Right lobe of liver (tissue), 6 donors: ENCODE measurements at regions not wholly inside any gene's neighbourhood (a gene's known extent, or its start where the extent isn't known, plus 50 kb on each side); places are given as distances from the start of the nearest gene placed in this dataset.
"Not testable (repeated sequence)": the region's sequence is repeated elsewhere in the genome, so short reads cannot be mapped to it uniquely, and the experiment has no call there.

Source experiments
- ATAC-seq, 4 donors: fragments of 200-7000 bp; cut with Tn5 transposase; one replicate each; pipeline ENCODE4 v1.9.1; 2020; ENCODE audit warnings: mild to moderate bottlenecking in 4 of 4, moderate library complexity in 4 of 4
- DNase-seq, 3 donors: peaks; one replicate each; pipeline ENCODE4 v3.0.0-alpha.2; 2020
- H3K27ac ChIP-seq, 3 donors: fragments of 200-600 bp; one replicate each; pipeline ENCODE4 v1.8.0; 2022
- H3K27me3 ChIP-seq, 2 donors: fragments of 200-600 bp; one replicate each; pipeline ENCODE4 v1.8.0; 2022
- H3K36me3 ChIP-seq, 4 donors: fragments of 200-600 bp; sonication (generic) in 1 of 4; one replicate each; pipeline versions ENCODE4 v1.5.1 to v1.8.0; 2017 to 2022; ENCODE audit warnings: control low read depth in 1 of 4
- H3K4me1 ChIP-seq, 4 donors: fragments of 200-600 bp; sonication (generic) in 1 of 4; one replicate each; pipeline versions ENCODE4 v1.5.1 to v1.8.0; 2017 to 2022; ENCODE audit warnings: control low read depth in 1 of 4
- H3K4me3 ChIP-seq, 3 donors: fragments of 200-600 bp; one replicate each; pipeline ENCODE4 v1.8.0; 2022
- H3K9me3 ChIP-seq, 4 donors: fragments of 200-600 bp; sonication (generic) in 1 of 4; one replicate each; pipeline versions ENCODE4 v1.5.1 to v1.8.0; 2017 to 2022; ENCODE audit warnings: control low read depth in 1 of 4
- WGBS: methylation state at CpG from one replicate; pipeline ENCODE4 v1.1.6; 2018; ENCODE audit warnings: low coverage, low lambda C conversion rate; ENCODE audit not compliant: insufficient coverage; ENCODE audit errors: missing lambda C conversion rate; 5-methylcytosine and 5-hydroxymethylcytosine counted together
- intact Hi-C, 2 donors: fragments of 100-400 bp; cut with DNase I; formaldehyde crosslinking; loops; one replicate each; pipeline versions ENCODE4 v1.11.2 to v1.14.1; 2022
- donor health status: DM: no; HTN: yes; CAD: no.
- donor health status: DM: no; HTN: no; CAD: no.
- donor health status: DM: no; HTN: no; CAD: no.
- donor health status: DM: no; HTN: yes; CAD: no.
- donor health status: DM: no; HTN: yes; CAD: no.

GRCh38 chr1:149211757-149212420 lies 108.5 kb upstream of the NBPF9 start:
- WGBS: no CpG with 5 or more reads among the region's 5 CpGs
- H3K36me3 ChIP-seq, H3K4me1 ChIP-seq, intact Hi-C loops, H3K9me3 ChIP-seq, DNase-seq, H3K27me3 ChIP-seq, H3K4me3 ChIP-seq, ATAC-seq, H3K27ac ChIP-seq: not testable (repeated sequence)

DNA sequence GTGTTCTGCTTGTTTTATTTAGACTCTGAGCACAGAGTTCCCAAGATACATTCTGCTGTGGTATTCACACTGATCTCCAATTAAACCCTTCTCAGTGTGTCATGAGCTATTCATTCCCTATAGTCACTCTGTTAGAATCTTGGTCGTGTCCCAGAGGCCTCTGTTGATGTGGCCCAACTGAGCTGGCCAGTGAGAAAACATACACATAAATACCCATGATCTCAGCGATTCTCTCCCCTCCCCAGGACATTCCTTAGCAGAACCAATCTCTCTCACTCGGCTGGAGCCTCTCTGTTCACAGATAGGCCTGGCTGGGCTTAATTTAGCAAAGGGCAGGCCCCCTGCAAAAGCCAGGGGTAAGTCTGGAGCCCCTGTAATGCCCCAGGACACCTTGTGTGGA lies 109.6 kb upstream of the NBPF9 start:
- ATAC-seq: peak in 3 of 4 donors; percentile 14 to 23 (median 21)
- WGBS: no CpG with 5 or more reads among the region's 3 CpGs
- intact Hi-C loops: not testable (repeated sequence)

DNA sequence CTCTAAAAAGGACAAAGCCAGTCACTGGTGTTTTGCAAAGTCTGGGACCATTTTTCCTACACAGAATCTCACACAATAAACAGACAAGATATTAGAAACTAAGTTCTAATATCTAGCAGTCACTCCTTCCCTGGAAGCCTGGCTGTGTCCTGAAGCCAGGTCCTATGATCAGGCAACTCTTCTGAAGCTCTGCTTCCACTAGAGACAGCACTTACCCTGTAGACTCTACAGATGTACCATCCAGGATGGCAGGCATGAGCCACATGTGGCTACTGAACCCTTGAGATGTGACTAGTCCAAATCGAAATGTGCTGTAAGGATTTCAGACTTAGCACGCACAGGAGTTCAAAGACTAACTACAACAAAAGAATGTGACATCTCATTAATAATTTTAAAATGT lies 110.3 kb upstream of the NBPF9 start:
- ATAC-seq, H3K4me1 ChIP-seq, H3K27ac ChIP-seq, DNase-seq, H3K9me3 ChIP-seq, H3K4me3 ChIP-seq, H3K36me3 ChIP-seq, H3K27me3 ChIP-seq, intact Hi-C loops: not testable (repeated sequence)
- no CpG with 5 or more reads among the region's 2 CpGs for WGBS

More for the DNA sequence above, 109.6 kb upstream of the NBPF9 start:
- H3K4me3 ChIP-seq, H3K9me3 ChIP-seq, H3K4me1 ChIP-seq, H3K27ac ChIP-seq, H3K36me3 ChIP-seq, DNase-seq, H3K27me3 ChIP-seq: not testable (repeated sequence)

- ATAC-seq: peak; percentile 65 to 76 (median 72)
- H3K4me3 ChIP-seq, H3K36me3 ChIP-seq, intact Hi-C loops, DNase-seq, H3K27me3 ChIP-seq, H3K9me3 ChIP-seq, H3K27ac ChIP-seq, H3K4me1 ChIP-seq: not testable (repeated sequence)
- 100% methylated on average over 1 of the region's 7 CpGs for WGBS
These were observed 115.0 kb upstream of the NBPF9 start for GRCh38 chr1:149218080-149218988.

DNA sequence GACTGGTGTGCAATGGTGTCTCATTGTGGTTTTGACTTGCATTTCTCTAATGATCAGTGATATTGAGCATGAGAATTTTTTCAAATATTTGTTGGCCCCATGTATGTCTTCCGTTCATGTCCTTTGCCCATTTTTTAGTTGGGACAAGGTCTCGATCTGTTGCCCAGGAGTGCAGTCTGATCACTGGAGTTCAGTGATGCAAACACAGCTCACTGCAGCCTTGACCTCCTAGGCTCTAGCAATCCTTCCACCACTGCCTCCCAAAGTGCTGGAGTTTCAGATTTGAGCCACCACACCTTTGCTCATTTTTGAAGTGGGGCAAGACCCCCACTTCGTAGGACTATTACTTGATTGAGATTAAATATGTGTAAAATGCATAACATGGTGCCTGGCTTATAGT lies 116.2 kb upstream of the NBPF9 start:
- H3K9me3 ChIP-seq, H3K27me3 ChIP-seq, H3K36me3 ChIP-seq, intact Hi-C loops, H3K4me3 ChIP-seq, H3K4me1 ChIP-seq, H3K27ac ChIP-seq, DNase-seq: not testable (repeated sequence)
- WGBS: no CpG with 5 or more reads among the region's 3 CpGs
- peak in 1 of 4 donors; percentile 59 for ATAC-seq

GRCh38 chr1:149220463-149221074 lies 117.2 kb upstream of the NBPF9 start:
- H3K36me3 ChIP-seq, H3K9me3 ChIP-seq, H3K4me3 ChIP-seq, intact Hi-C loops, H3K4me1 ChIP-seq, DNase-seq, H3K27ac ChIP-seq, H3K27me3 ChIP-seq: not testable (repeated sequence)
- peak; percentile 42 to 70 (median 52) for ATAC-seq
- no CpG with 5 or more reads among the region's 4 CpGs for WGBS

DNA sequence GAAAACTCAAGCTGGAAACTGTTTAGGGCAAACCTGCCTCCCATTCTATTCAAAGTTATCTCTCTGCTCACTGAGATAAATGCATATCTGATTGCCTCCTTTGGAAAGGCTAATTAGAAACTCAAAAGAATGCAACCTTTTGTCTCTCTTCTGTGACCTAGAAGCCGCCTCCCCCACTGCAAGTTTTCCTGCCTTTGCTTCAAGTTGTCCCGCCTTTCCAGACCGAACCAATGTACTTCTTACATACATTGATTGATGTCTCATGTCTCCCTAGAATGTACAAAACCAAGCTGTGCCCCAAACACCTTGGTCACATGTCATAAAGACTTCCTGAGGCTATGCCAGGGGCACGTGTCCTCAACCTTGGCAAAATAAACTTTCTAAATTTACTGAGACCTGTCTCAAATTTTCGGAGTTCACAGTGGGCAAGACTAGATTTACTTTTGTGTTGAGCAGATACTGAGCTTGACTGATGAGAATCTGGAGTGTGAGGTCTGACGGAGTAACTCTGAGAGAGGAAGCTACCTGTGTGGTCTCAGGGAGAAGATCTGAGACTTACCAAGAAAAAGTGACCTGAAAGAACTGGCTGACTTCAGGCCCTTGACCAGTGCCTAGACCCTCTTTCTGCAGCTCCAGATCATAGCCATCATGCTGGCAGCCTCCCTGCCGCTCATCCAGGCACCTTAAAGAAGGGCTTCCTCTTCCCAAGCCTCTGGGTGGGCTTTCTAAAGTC lies 124.7 kb upstream of the NBPF9 start:
- H3K4me3 ChIP-seq, intact Hi-C loops, H3K9me3 ChIP-seq, H3K36me3 ChIP-seq, DNase-seq, H3K4me1 ChIP-seq, H3K27me3 ChIP-seq: not testable (repeated sequence)
- peak; percentile 2 to 23 (median 14) for ATAC-seq
- 0% methylated on average over 1 of the region's 7 CpGs for WGBS
- H3K27ac ChIP-seq: peak overlapping the region; percentile 47 to 72 (median 70)

DNA sequence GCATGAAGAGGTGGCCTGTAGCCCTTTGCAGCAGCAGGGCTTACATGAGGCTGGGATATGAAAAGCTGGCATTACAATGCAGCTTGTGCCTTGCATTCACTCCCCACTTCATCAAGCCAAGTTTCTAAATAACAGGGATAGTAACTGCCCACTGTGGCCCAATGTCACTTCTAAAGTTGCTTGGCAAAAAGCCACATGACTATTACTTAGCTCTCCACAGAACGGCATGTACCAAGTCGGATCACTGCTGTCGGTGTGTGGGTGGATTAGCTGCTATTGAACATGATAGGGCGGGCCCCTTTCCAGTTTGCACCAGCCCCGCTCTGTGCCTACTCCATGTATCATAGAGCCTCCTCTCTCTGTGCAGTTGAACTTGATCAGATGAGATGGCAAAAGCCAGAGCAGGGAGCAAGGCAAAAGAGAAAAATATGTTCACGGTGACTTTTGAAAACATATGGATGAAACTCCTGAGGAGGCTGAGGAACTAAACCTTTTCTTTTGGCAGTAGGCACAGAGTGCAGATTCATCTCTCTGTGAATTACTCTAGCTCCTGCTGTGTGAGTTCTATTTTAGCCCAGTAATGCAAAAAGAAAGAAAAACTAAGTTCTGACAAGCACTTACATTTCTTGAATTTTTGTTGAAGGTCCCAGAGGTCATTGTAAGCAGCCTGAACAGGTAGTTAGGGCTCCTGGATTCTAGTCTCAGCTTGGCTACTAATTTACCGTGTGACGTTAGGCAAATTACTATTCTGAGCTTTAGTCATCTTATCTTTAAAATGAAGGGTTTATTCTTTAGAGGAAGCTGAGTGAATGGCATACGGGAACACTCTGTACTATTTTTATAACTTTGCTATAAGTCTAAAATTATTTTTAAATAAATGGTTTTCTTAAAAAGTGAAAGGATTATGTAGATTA lies 125.6 kb upstream of the NBPF9 start:
- H3K4me1 ChIP-seq, H3K36me3 ChIP-seq, H3K9me3 ChIP-seq, H3K27me3 ChIP-seq, H3K4me3 ChIP-seq, intact Hi-C loops: not testable (repeated sequence)
- DNase-seq: peak in 1 of 3 donors; percentile 27
- peak; percentile 96 to 100 (median 99) for ATAC-seq
- peak overlapping the region; percentile 47 to 72 (median 70) for H3K27ac ChIP-seq
- no CpG with 5 or more reads among the region's 9 CpGs for WGBS

GRCh38 chr1:149229813-149230212 lies 126.5 kb upstream of the NBPF9 start:
- WGBS: 30% methylated on average over 3 of the region's 5 CpGs
- ATAC-seq (peak; percentile 18 to 43 (median 30)), DNase-seq (peak in 1 of 3 donors; percentile 18)
- H3K4me3 ChIP-seq, H3K36me3 ChIP-seq, intact Hi-C loops, H3K4me1 ChIP-seq, H3K27me3 ChIP-seq, H3K9me3 ChIP-seq: not testable (repeated sequence)
- H3K27ac ChIP-seq: peak overlapping the region in 1 of 3 donors; percentile 72
